ENCODE measurements at regions not wholly inside any gene's neighbourhood (a gene's known extent, or its start where the extent isn't known, plus 50 kb on each side); places are given as distances from the start of the nearest gene placed in this dataset.

GRCh38 chr4:153931804-153932203 is 142.9 kb upstream of the SFRP2 start:
- no peak overlapping the region for H3K4me3 ChIP-seq
- no peaks in the 10 kb centered on the region for H3K36me3 ChIP-seq
- DNase-seq (no peak), ATAC-seq (peak; percentile 87)
- no peak overlapping the region for H3K27ac ChIP-seq
- TF ChIP-seq CTCF (IDR thresholded peaks at IDR 0.05) = no peak
- H3K27me3 ChIP-seq = no peaks in the 10 kb centered on the region
- intact Hi-C loops (cut with DNase I) = no loop called here
- H3K4me1 ChIP-seq = peaks cover 3% of the 10 kb centered on the region
- no peaks in the 10 kb centered on the region for H3K9me3 ChIP-seq

- no peak for DNase-seq
- Histone ChIP-seq H3K4me3 (no peak overlapping the region), H3K27me3 (no peaks in the 10 kb centered on the region), H3K36me3 (no peaks in the 10 kb centered on the region), H3K27ac (no peak overlapping the region), H3K4me1 (no peaks in the 10 kb centered on the region), H3K9me3 (no peaks in the 10 kb centered on the region)
- ATAC-seq = no peak
- intact Hi-C loops (cut with DNase I) = no loop called here
- no peak for TF ChIP-seq CTCF (IDR thresholded peaks at IDR 0.05)
These were observed 140.8 kb upstream of the SFRP2 start for GRCh38 chr4:153929675-153930074.

- ATAC-seq (no peak), DNase-seq (no peak)
- Histone ChIP-seq H3K4me3 (no peak overlapping the region), H3K27me3 (no peaks in the 10 kb centered on the region), H3K9me3 (no peaks in the 10 kb centered on the region), H3K4me1 (no peaks in the 10 kb centered on the region), H3K27ac (no peak overlapping the region), H3K36me3 (no peaks in the 10 kb centered on the region)
- intact Hi-C loops (cut with DNase I) = no loop called here
- TF ChIP-seq CTCF (IDR thresholded peaks at IDR 0.05) = no peak
These were observed 138.6 kb upstream of the SFRP2 start for GRCh38 chr4:153927451-153927850.

- intact Hi-C loops (cut with DNase I) = no loop called here
- H3K27ac ChIP-seq = no peak overlapping the region
- DNase-seq (no peak), ATAC-seq (no peak)
- no peaks in the 10 kb centered on the region for H3K36me3 ChIP-seq
- TF ChIP-seq CTCF (IDR thresholded peaks at IDR 0.05) = no peak
- H3K9me3 ChIP-seq = no peaks in the 10 kb centered on the region
- no peak overlapping the region for H3K4me3 ChIP-seq
- H3K4me1 ChIP-seq = no peaks in the 10 kb centered on the region
- no peaks in the 10 kb centered on the region for H3K27me3 ChIP-seq
These were observed 133.3 kb upstream of the SFRP2 start for GRCh38 chr4:153922148-153922547.

- no peak overlapping the region for H3K4me3 ChIP-seq
- no peaks in the 10 kb centered on the region for H3K9me3 ChIP-seq
- H3K36me3 ChIP-seq = no peaks in the 10 kb centered on the region
- DNase-seq (no peak), ATAC-seq (no peak)
- H3K27ac ChIP-seq = no peak overlapping the region
- TF ChIP-seq CTCF (IDR thresholded peaks at IDR 0.05) = no peak
- intact Hi-C loops (cut with DNase I) = no loop called here
- H3K27me3 ChIP-seq = no peaks in the 10 kb centered on the region
- no peaks in the 10 kb centered on the region for H3K4me1 ChIP-seq
These were observed 130.8 kb upstream of the SFRP2 start for GRCh38 chr4:153919667-153920066.

- intact Hi-C loops (cut with DNase I) = no loop called here
- no peak for ATAC-seq
These were observed 127.4 kb upstream of the SFRP2 start for GRCh38 chr4:153916273-153916755.

More at GRCh38 chr4:153916273-153916755, 127.4 kb upstream of the SFRP2 start:
- no peak for TF ChIP-seq CTCF (IDR thresholded peaks at IDR 0.05)
- Histone ChIP-seq H3K4me3 (no peak overlapping the region), H3K36me3 (no peaks in the 10 kb centered on the region), H3K9me3 (no peaks in the 10 kb centered on the region), H3K27ac (no peak overlapping the region), H3K27me3 (no peaks in the 10 kb centered on the region), H3K4me1 (no peaks in the 10 kb centered on the region)
- no peak for DNase-seq

All from upper lobe of right lung (tissue), 1 donor.